ENCODE measurements at regions not wholly inside any gene's neighbourhood (a gene's known extent, or its start where the extent isn't known, plus 50 kb on each side); places are given as distances from the start of the nearest gene placed in this dataset.

DNA sequence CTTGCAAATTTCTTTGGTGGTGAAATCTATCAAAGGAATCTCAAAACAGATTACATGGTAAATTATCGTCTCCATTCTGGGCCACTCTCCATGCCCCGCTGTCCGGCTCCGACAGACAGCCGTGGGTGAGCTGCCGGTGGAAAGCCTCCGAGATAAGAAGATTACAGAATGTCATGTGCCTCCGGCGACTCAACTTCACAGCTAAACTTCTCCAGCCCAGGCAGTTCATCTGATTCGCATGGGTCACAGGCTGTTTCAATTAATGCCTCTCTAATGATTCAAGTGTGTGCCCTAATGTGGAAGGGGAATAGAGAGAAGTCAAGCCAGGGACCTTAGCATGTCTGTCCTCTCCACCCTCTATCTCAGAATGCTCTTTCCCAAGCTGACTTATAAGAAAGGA is 520.8 kb upstream of the ZFHX3 start:
- no peak overlapping the region for H3K9ac ChIP-seq (ENCODE audit: low read depth, low read length)
- no peak overlapping the region for H3K4me3 ChIP-seq (ENCODE audit: low read length)
- H3K27ac ChIP-seq (ENCODE audit: low read depth, low read length), result no peak overlapping the region
- WGBS, result 93% methylated on average over 10 of the region's 10 CpGs
- no peaks in the 10 kb centered on the region for H3K9me3 ChIP-seq (ENCODE audit: insufficient read depth, low read depth, low read length)
- H3K4me1 ChIP-seq (ENCODE audit: insufficient read depth, low read length), result peaks cover 40% of the 10 kb centered on the region
- H3K36me3 ChIP-seq (ENCODE audit: insufficient read depth, low read length), result no peaks in the 10 kb centered on the region
- no peaks in the 10 kb centered on the region for H3K27me3 ChIP-seq (ENCODE audit: insufficient read depth, low read length)

DNA sequence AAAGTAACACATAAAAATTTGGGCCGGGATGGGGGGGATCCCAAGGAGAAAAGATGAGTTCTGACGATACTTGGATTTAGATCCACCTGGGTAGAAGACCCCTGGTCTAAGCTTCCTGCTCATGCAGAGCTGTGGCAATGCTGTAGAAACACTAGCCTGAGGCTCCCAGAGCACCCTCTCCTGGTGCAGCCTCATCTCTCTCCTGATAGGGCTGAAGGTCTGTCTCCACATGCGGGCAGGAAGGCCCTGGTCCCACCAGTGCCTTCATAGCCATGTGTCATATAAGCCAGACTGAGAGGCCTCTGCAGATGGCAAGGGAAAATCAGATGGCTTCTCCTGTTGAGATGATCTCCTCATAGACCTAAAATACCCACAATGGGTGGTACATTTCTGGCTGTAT is 518.0 kb upstream of the ZFHX3 start:
- H3K4me1 ChIP-seq (ENCODE audit: insufficient read depth, low read length), result peaks cover 23% of the 10 kb centered on the region
- H3K9ac ChIP-seq (ENCODE audit: low read depth, low read length), result no peak overlapping the region
- 93% methylated on average over 3 of the region's 3 CpGs for WGBS
- no peaks in the 10 kb centered on the region for H3K27me3 ChIP-seq (ENCODE audit: insufficient read depth, low read length)
- no peaks in the 10 kb centered on the region for H3K36me3 ChIP-seq (ENCODE audit: insufficient read depth, low read length)
- no peak overlapping the region for H3K4me3 ChIP-seq (ENCODE audit: low read length)
- no peaks in the 10 kb centered on the region for H3K9me3 ChIP-seq (ENCODE audit: insufficient read depth, low read depth, low read length)
- H3K27ac ChIP-seq (ENCODE audit: low read depth, low read length), result no peak overlapping the region

DNA sequence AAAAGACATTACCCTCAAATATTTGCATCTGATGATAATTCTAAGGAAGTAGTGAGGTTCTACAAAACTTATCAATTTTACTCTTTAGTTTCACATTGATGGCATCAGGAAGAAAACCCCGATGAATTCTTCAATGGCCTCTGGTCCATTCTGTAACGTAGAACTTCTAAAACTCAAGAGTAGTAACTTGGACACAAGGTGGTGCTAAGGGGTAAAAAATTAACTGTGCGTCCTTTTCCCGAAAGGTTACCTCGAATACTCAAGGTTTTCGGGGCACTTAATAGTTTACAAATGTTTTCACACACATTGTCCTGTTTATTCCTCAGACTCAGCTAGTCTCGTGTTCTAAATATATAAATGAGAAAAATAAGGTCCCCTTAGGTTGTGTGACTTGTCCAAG is 517.3 kb upstream of the ZFHX3 start:
- WGBS, result 72% methylated on average over 6 of the region's 7 CpGs
- Histone ChIP-seq H3K27me3 (ENCODE audit: insufficient read depth, low read length) (no peaks in the 10 kb centered on the region), H3K36me3 (ENCODE audit: insufficient read depth, low read length) (no peaks in the 10 kb centered on the region)

DNA sequence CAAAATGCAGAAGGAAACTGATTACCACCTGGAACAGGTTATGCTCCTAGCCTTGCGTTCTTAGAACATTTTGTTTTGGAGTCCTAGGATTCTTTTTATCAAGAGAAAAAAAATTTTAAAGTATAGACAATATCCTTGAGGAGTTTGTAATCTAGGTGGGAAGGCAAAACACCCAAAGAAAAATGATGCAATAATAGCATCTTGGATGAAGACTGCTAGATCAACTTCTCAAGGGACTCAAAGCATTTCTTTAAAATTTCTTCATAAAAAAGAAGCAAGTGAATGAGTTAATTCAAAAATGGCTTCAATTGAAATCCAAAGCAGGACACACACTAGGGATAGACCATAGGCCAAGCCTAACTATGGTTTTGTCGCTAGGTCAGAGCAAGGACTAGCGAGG is 515.8 kb upstream of the ZFHX3 start:
- Histone ChIP-seq H3K27ac (ENCODE audit: low read depth, low read length) (no peak overlapping the region), H3K36me3 (ENCODE audit: insufficient read depth, low read length) (no peaks in the 10 kb centered on the region), H3K9me3 (ENCODE audit: insufficient read depth, low read depth, low read length) (no peaks in the 10 kb centered on the region), H3K27me3 (ENCODE audit: insufficient read depth, low read length) (no peaks in the 10 kb centered on the region), H3K9ac (ENCODE audit: low read depth, low read length) (no peak overlapping the region), H3K4me3 (ENCODE audit: low read length) (no peak overlapping the region), H3K4me1 (ENCODE audit: insufficient read depth, low read length) (peaks cover 10% of the 10 kb centered on the region)
- WGBS, result 97% methylated on average over 3 of the region's 3 CpGs

More for the DNA sequence above, 517.3 kb upstream of the ZFHX3 start:
- H3K4me3 ChIP-seq (ENCODE audit: low read length), result no peak overlapping the region
- H3K9me3 ChIP-seq (ENCODE audit: insufficient read depth, low read depth, low read length), result no peaks in the 10 kb centered on the region
- peaks cover 23% of the 10 kb centered on the region for H3K4me1 ChIP-seq (ENCODE audit: insufficient read depth, low read length)
- H3K27ac ChIP-seq (ENCODE audit: low read depth, low read length), result no peak overlapping the region
- no peak overlapping the region for H3K9ac ChIP-seq (ENCODE audit: low read depth, low read length)

DNA sequence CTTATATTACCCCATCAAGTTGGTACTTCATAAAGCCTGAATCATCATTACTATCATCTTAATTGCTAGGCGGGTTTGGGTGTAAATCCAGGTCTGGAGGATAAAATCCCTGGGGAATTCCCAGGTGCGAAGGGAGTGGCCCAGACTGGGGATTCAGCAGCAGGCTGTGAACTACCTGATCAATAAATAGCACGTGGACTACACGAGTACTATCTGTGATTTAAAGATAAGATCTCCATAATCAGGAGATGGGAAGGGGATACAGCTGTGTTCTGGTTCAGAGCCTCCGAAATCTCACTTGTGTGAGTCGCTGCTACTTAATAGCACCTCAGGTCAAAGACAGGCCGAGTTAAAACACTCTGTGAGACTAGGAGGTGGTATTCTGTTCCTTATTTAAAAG is 512.6 kb upstream of the ZFHX3 start:
- no peaks in the 10 kb centered on the region for H3K9me3 ChIP-seq (ENCODE audit: insufficient read depth, low read depth, low read length)
- H3K27me3 ChIP-seq (ENCODE audit: insufficient read depth, low read length), result no peaks in the 10 kb centered on the region
- no peaks in the 10 kb centered on the region for H3K4me1 ChIP-seq (ENCODE audit: insufficient read depth, low read length)
- 80% methylated on average over 7 of the region's 7 CpGs for WGBS
- H3K27ac ChIP-seq (ENCODE audit: low read depth, low read length), result no peak overlapping the region
- H3K36me3 ChIP-seq (ENCODE audit: insufficient read depth, low read length), result no peaks in the 10 kb centered on the region
- no peak overlapping the region for H3K4me3 ChIP-seq (ENCODE audit: low read length)
- no peak overlapping the region for H3K9ac ChIP-seq (ENCODE audit: low read depth, low read length)

DNA sequence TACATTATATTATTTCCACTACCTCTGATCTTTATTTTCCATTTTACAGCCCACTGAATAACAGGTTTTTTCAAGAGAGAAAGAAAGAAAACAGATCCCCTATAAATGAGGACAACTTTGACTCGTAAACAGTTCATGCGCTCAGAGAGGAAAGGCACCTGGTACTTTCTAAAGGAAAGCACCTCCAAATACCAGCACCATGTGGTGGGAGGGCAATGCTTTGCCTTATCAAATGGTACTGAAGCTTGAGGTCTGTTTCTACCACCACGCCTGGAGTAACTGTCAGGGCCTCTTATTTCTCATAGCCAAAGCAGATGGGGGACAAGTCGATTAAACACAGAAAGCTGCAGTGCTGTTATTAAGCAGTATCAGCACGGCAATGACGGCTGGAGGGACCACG is 510.3 kb upstream of the ZFHX3 start:
- Histone ChIP-seq H3K27me3 (ENCODE audit: insufficient read depth, low read length) (no peaks in the 10 kb centered on the region), H3K4me1 (ENCODE audit: insufficient read depth, low read length) (no peaks in the 10 kb centered on the region), H3K4me3 (ENCODE audit: low read length) (no peak overlapping the region), H3K36me3 (ENCODE audit: insufficient read depth, low read length) (no peaks in the 10 kb centered on the region), H3K9ac (ENCODE audit: low read depth, low read length) (no peak overlapping the region), H3K9me3 (ENCODE audit: insufficient read depth, low read depth, low read length) (no peaks in the 10 kb centered on the region), H3K27ac (ENCODE audit: low read depth, low read length) (no peak overlapping the region)
- WGBS, result 94% methylated on average over 7 of the region's 7 CpGs

DNA sequence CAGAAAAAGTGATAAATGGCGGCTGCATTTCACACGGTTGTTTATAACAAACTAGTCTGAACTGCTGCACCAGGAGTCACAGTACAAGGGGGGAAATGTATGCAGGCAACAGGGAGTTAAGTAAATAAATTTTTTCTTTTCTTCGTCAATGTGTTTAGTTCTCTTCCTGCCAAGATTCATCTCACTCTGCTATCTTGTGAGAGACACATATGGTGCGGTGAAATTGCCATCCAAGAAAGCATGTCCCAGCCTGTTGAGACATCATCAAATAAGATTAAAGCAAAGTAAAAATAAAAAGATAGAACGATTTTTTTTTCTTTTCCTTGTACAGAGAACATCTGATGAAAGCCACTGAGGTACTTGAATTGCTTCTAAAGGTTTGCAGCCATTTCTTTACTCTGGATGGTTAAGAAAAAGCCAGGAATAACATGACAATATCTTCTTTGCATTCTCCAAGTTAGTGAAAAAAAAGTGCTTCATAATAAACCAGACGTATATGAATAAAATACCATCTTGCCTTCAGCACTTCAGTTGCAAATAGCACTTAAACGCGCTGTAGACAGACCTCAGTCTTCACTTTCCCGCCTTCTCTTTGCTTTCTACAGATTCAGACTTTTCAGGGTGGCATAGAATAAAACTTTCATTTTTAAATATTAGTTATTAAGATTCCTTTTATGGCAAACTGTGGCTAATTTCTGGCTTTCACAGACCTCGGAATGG is 506.2 kb upstream of the ZFHX3 start:
- Histone ChIP-seq H3K27ac (ENCODE audit: low read depth, low read length) (no peak overlapping the region), H3K36me3 (ENCODE audit: insufficient read depth, low read length) (no peaks in the 10 kb centered on the region), H3K4me1 (ENCODE audit: insufficient read depth, low read length) (peaks cover under 1% of the 10 kb centered on the region; the same call in 1 of the 2 replicates), H3K9me3 (ENCODE audit: insufficient read depth, low read depth, low read length) (no peaks in the 10 kb centered on the region), H3K9ac (ENCODE audit: low read depth, low read length) (no peak overlapping the region), H3K4me3 (ENCODE audit: low read length) (no peak overlapping the region), H3K27me3 (ENCODE audit: insufficient read depth, low read length) (no peaks in the 10 kb centered on the region)
- WGBS, result 95% methylated on average over 10 of the region's 10 CpGs

DNA sequence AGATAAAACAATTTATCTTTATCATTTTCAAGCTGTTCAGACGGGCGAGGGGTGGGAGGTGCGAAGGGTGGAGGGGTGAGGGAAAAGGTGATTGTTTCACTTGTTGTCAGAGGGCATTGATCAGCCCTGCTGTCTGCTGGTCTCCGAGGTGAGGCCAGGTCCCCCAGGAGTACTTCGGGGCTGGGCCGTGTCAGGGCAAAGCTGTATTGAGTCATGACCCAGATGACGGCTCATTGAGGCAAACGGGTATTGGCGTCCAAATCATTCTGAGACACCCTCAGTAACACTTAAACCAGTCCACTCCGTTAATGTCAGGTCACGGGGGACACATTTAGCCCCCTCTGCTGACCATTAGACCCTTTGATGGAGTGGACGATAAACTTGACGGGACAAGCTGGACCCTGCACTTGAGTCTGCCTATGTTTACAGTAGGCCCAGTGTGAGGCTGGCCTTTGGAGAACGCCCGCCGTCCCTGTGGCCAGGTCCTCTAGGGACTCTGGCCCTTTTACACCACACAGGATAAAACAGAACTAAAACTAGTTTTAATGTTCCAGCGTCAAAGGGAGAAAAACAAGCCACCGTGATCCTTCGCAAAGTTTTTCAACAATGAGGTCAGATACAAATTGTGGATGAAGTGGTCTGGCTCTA is 502.2 kb upstream of the ZFHX3 start:
- H3K9ac ChIP-seq (ENCODE audit: low read depth, low read length), result no peak overlapping the region
- H3K36me3 ChIP-seq (ENCODE audit: insufficient read depth, low read length), result no peaks in the 10 kb centered on the region
- peaks cover 29% of the 10 kb centered on the region for H3K4me1 ChIP-seq (ENCODE audit: insufficient read depth, low read length)
- H3K4me3 ChIP-seq (ENCODE audit: low read length), result no peak overlapping the region
- H3K9me3 ChIP-seq (ENCODE audit: insufficient read depth, low read depth, low read length), result no peaks in the 10 kb centered on the region
- H3K27me3 ChIP-seq (ENCODE audit: insufficient read depth, low read length), result no peaks in the 10 kb centered on the region
- no peak overlapping the region for H3K27ac ChIP-seq (ENCODE audit: low read depth, low read length)
- WGBS, result 91% methylated on average over 19 of the region's 19 CpGs

DNA sequence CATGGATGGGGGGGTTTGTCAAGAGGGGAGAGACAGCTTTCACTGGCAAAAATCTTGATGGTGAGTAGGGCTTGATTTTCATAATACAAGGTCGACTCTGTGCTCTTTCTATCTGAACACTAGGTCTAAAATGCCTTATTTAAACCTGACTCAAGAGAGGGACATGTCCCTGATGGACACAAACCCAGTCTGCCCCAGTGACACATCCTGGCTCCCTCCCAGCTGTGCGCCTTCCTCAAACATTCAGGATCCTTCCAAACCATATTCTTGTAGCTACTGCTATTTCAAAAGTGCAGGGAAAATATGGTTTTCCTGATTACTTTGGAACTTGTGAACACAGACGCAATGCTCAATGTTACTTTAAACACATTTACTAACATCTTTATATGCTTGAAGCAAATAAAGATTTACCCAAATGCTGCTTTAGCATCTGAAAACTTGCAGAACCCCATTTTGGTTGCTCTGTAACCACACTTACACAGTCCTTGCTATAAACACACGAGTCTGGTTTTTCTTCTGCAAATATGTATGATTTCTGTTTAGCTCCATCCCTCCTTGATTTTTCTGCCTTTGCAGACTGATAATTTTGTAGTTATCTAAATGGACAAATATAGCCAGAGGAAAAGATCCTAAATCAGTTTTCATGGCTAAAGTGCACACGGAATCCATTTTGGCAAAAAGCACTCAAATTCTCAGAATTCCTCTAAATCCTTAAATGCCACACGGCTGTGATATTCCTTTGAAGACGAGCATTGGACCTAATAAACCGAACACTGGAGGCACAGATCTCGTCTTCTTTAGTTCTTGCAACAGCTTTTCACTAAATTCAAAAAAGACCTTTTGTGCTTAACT is 499.9 kb upstream of the ZFHX3 start:
- H3K4me1 ChIP-seq (ENCODE audit: insufficient read depth, low read length), result peaks cover 52% of the 10 kb centered on the region
- H3K9ac ChIP-seq (ENCODE audit: low read depth, low read length), result no peak overlapping the region
- no peak overlapping the region for H3K27ac ChIP-seq (ENCODE audit: low read depth, low read length)
- H3K9me3 ChIP-seq (ENCODE audit: insufficient read depth, low read depth, low read length), result no peaks in the 10 kb centered on the region
- no peaks in the 10 kb centered on the region for H3K36me3 ChIP-seq (ENCODE audit: insufficient read depth, low read length)
- H3K4me3 ChIP-seq (ENCODE audit: low read length), result no peak overlapping the region
- 88% methylated on average over 9 of the region's 9 CpGs for WGBS
- no peaks in the 10 kb centered on the region for H3K27me3 ChIP-seq (ENCODE audit: insufficient read depth, low read length)

DNA sequence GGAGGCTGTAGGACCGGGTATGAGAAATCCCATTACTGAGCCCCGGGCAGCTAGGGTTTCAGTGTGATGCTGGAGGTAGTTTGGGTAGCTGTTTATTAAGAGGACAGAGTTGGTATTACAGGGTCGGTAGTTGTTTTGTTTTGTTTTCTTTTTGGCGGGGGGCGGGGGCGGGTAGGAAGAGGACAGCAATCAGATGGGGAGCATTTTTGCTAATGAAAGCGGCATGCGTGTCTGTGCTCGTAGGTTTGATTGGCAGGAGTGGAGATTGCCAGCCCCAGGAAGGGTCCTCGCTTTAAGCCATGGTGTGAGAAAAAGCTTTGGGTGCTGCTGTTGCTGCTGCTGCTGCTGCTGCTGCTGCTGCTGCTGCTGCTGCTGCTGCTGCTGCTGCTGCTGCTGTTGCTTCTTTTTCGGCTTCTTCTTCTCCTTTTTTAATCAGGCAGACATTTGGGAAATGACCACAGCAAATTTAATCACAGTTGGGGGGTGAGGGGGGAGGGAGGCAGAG is 498.5 kb upstream of the ZFHX3 start:
- Histone ChIP-seq H3K9ac (ENCODE audit: low read depth, low read length) (no peak overlapping the region), H3K4me3 (ENCODE audit: low read length) (no peak overlapping the region), H3K27ac (ENCODE audit: low read depth, low read length) (no peak overlapping the region), H3K9me3 (ENCODE audit: insufficient read depth, low read depth, low read length) (no peaks in the 10 kb centered on the region), H3K27me3 (ENCODE audit: insufficient read depth, low read length) (no peaks in the 10 kb centered on the region), H3K36me3 (ENCODE audit: insufficient read depth, low read length) (no peaks in the 10 kb centered on the region), H3K4me1 (ENCODE audit: insufficient read depth, low read length) (peaks cover 53% of the 10 kb centered on the region)
- 53% methylated on average over 11 of the region's 11 CpGs for WGBS

DNA sequence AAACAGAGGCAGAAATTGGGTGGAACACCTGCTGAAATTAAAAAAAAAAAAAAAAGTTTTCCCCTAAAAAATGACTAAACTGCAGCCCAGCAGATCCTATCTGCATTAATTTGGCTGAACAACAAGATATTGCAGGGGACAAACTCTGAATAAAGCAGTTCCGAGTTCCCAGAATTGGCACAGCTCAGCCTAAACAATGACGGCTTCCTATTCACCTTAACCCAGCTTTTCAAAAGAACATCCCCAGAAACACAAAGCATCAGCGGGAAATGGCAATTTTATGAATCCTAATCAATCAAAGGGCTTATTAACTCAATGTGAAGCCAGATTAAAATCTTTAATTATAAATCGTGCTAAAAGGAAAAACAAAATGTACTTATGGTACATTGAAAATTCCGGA is 497.8 kb upstream of the ZFHX3 start:
- 89% methylated on average over 4 of the region's 5 CpGs for WGBS

More for the DNA sequence above, 497.8 kb upstream of the ZFHX3 start:
- no peak overlapping the region for H3K9ac ChIP-seq (ENCODE audit: low read depth, low read length)
- no peak overlapping the region for H3K27ac ChIP-seq (ENCODE audit: low read depth, low read length)
- H3K27me3 ChIP-seq (ENCODE audit: insufficient read depth, low read length), result no peaks in the 10 kb centered on the region
- H3K4me1 ChIP-seq (ENCODE audit: insufficient read depth, low read length), result peaks cover 53% of the 10 kb centered on the region
- no peaks in the 10 kb centered on the region for H3K36me3 ChIP-seq (ENCODE audit: insufficient read depth, low read length)
- H3K9me3 ChIP-seq (ENCODE audit: insufficient read depth, low read depth, low read length), result no peaks in the 10 kb centered on the region
- no peak overlapping the region for H3K4me3 ChIP-seq (ENCODE audit: low read length)
